ENCODE measurements at regions not wholly inside any gene's neighbourhood (a gene's known extent, or its start where the extent isn't known, plus 50 kb on each side); places are given as distances from the start of the nearest gene placed in this dataset.

DNA sequence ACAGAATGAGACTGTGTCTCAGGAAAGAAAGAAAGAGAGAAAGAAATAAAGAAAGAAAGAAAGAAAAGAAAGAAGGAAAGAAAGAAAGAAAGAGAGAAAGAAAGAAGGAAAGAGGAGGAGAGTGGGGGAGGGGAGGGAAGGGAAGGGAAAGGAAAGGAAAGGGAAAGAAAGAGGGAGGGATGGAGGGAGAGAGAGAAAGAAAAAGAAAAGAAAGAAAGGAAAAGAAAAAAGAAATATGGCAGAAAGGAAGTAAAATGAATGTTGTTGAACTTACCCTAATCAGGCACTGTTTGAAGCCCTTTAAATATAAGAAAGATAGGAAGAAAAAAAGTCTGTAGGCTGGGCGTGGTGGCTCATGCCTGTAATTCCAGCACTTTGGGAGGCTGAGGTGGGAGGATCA lies 276.1 kb downstream of the INSC start:
- Histone ChIP-seq H3K4me1 (no peaks in the 10 kb centered on the region), H3K9me3 (peaks cover 0 to 36% (median 26%) of the 10 kb centered on the region in 8 donors), H3K27me3 (replicated peaks in 1 of 7) (no peaks in the 10 kb centered on the region), H3K36me3 (no peaks in the 10 kb centered on the region), H3K4me3 (no peak overlapping the region), H3K27ac (no peak overlapping the region)
- WGBS, 5 donors: 44 to 82% (median 65%) methylated on average over 1 of the region's 1 CpG
- no peak for DNase-seq
- intact Hi-C loops (cut with DNase I; ENCODE audit: low total_unique reads): no loop called here
- TF ChIP-seq, protein P1, sequence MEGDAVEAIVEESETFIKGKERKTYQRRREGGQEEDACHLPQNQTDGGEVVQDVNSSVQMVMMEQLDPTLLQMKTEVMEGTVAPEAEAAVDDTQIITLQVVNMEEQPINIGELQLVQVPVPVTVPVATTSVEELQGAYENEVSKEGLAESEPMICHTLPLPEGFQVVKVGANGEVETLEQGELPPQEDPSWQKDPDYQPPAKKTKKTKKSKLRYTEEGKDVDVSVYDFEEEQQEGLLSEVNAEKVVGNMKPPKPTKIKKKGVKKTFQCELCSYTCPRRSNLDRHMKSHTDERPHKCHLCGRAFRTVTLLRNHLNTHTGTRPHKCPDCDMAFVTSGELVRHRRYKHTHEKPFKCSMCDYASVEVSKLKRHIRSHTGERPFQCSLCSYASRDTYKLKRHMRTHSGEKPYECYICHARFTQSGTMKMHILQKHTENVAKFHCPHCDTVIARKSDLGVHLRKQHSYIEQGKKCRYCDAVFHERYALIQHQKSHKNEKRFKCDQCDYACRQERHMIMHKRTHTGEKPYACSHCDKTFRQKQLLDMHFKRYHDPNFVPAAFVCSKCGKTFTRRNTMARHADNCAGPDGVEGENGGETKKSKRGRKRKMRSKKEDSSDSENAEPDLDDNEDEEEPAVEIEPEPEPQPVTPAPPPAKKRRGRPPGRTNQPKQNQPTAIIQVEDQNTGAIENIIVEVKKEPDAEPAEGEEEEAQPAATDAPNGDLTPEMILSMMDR (IDR thresholded peaks at IDR 0.05 in 8 of 11, conservative IDR thresholded peaks at IDR 0.05 in 3 of 11): no peak
- TF ChIP-seq POLR2A (IDR thresholded peaks at IDR 0.05): no peak
- TF ChIP-seq POLR2AphosphoS5 (IDR thresholded peaks at IDR 0.05): no peak

- 73 to 86% (median 82%) methylated on average over 2 of the region's 2 CpGs for WGBS, 5 donors
- intact Hi-C loops (cut with DNase I; ENCODE audit: low total_unique reads): no loop called here
- no peaks in the 10 kb centered on the region for H3K27me3 ChIP-seq (replicated peaks in 1 of 7)
- H3K4me3 ChIP-seq: no peak overlapping the region
- TF ChIP-seq POLR2AphosphoS5 (IDR thresholded peaks at IDR 0.05): no peak
- no peak for TF ChIP-seq POLR2A (IDR thresholded peaks at IDR 0.05)
- H3K4me1 ChIP-seq: no peaks in the 10 kb centered on the region
- H3K36me3 ChIP-seq: no peaks in the 10 kb centered on the region
- no peak for DNase-seq
- H3K9me3 ChIP-seq: peaks cover 0 to 71% (median 42%) of the 10 kb centered on the region in 8 donors
- H3K27ac ChIP-seq: no peak overlapping the region
Measured at GRCh38 chr11:15396778-15397177, 282.1 kb downstream of the INSC start.

- intact Hi-C loops (cut with DNase I; ENCODE audit: low total_unique reads): no loop called here
- no peak for DNase-seq
- Histone ChIP-seq H3K27ac (no peak overlapping the region), H3K4me1 (no peaks in the 10 kb centered on the region), H3K9me3 (peaks cover 0 to 15% (median 3%) of the 10 kb centered on the region in 8 donors), H3K4me3 (no peak overlapping the region), H3K27me3 (replicated peaks in 1 of 7) (no peaks in the 10 kb centered on the region), H3K36me3 (no peaks in the 10 kb centered on the region)
- WGBS, 5 donors: 64 to 72% (median 67%) methylated on average over 3 of the region's 3 CpGs
- TF ChIP-seq POLR2AphosphoS5 (IDR thresholded peaks at IDR 0.05): no peak
- no peak for TF ChIP-seq POLR2A (IDR thresholded peaks at IDR 0.05)
- TF ChIP-seq, protein P1 (IDR thresholded peaks at IDR 0.05 in 8 of 11, conservative IDR thresholded peaks at IDR 0.05 in 3 of 11): no peak
Measured at GRCh38 chr11:15406851-15407351, 292.2 kb downstream of the INSC start.

GRCh38 chr11:15412054-15412453 lies 297.3 kb downstream of the INSC start:
- intact Hi-C loops (cut with DNase I; ENCODE audit: low total_unique reads): no loop called here
- no peaks in the 10 kb centered on the region for H3K9me3 ChIP-seq
- TF ChIP-seq POLR2AphosphoS5 (IDR thresholded peaks at IDR 0.05): no peak
- TF ChIP-seq POLR2A (IDR thresholded peaks at IDR 0.05): no peak
- TF ChIP-seq, protein P1 (IDR thresholded peaks at IDR 0.05 in 8 of 11, conservative IDR thresholded peaks at IDR 0.05 in 3 of 11): no peak
- H3K4me3 ChIP-seq: no peak overlapping the region
- no peaks in the 10 kb centered on the region for H3K4me1 ChIP-seq
- H3K27ac ChIP-seq: no peak overlapping the region
- no peaks in the 10 kb centered on the region for H3K27me3 ChIP-seq (replicated peaks in 1 of 7)
- no peaks in the 10 kb centered on the region for H3K36me3 ChIP-seq
- WGBS, 5 donors: 77 to 83% (median 78%) methylated on average over 2 of the region's 2 CpGs
- DNase-seq: no peak

GRCh38 chr11:15418921-15419320 lies 304.2 kb downstream of the INSC start:
- Histone ChIP-seq H3K4me3 (no peak overlapping the region), H3K27me3 (replicated peaks in 1 of 7) (no peaks in the 10 kb centered on the region), H3K9me3 (no peaks in the 10 kb centered on the region), H3K36me3 (no peaks in the 10 kb centered on the region), H3K27ac (no peak overlapping the region), H3K4me1 (no peaks in the 10 kb centered on the region)
- intact Hi-C loops (cut with DNase I; ENCODE audit: low total_unique reads): no loop called here
- TF ChIP-seq POLR2AphosphoS5 (IDR thresholded peaks at IDR 0.05): no peak
- TF ChIP-seq POLR2A (IDR thresholded peaks at IDR 0.05): no peak
- TF ChIP-seq, protein P1 (IDR thresholded peaks at IDR 0.05 in 8 of 11, conservative IDR thresholded peaks at IDR 0.05 in 3 of 11): no peak
- no peak for DNase-seq
- 42 to 60% (median 55%) methylated on average over 3 of the region's 3 CpGs for WGBS, 5 donors
